Naive thymus-derived CD8-positive, alpha-beta T cell (primary cell): ENCODE measurements at regions not wholly inside any gene's neighbourhood (a gene's known extent, or its start where the extent isn't known, plus 50 kb on each side); places are given as distances from the start of the nearest gene placed in this dataset.

Experiments used
- ATAC-seq, 2 donors: fragments of 150-1000 bp; cut with Tn5 transposase in 1 of 2; sonication (Bioruptor Pico), chemical (Tn5 transposase) in 1 of 2; 1 replicate in 1 of 2; 2 replicates in 1 of 2; pipeline ENCODE4 v1.10.0; 2021; ENCODE audit warnings: mild to moderate bottlenecking in 2 of 2, moderate library complexity in 2 of 2
- POLR2A ChIA-PET: fragments of 350-600 bp; sonication (Branson Sonifier 250); formaldehyde crosslinking; loops from one replicate; lab custom pipeline; 2021; ENCODE audit warnings: antibody characterized with exemption; lab: Charles Lee
- DNase-seq, 10 donors: peaks; one replicate each; pipeline versions ENCODE4 v3.0.0 to v3.0.0-alpha.2; 2020 to 2022
- H3K27ac Mint-ChIP-seq, 10 donors: one replicate each; pipeline ENCODE4 v1.8.0; 2020 to 2022; ENCODE audit warnings: mild to moderate bottlenecking in 10 of 10, mixed read lengths in 10 of 10, moderate library complexity in 4 of 10, inconsistent platforms in 1 of 10
- H3K27me3 Mint-ChIP-seq, 5 donors: one replicate each; pipeline ENCODE4 v1.8.0; 2021 to 2022; ENCODE audit warnings: mixed read lengths in 5 of 5
- H3K36me3 Mint-ChIP-seq, 3 donors: one replicate each; pipeline ENCODE4 v1.8.0; 2020 to 2022; ENCODE audit warnings: mixed read lengths in 3 of 3, mild to moderate bottlenecking in 2 of 3, inconsistent platforms in 1 of 3
- H3K4me1 Mint-ChIP-seq, 4 donors: one replicate each; pipeline ENCODE4 v1.8.0; 2021 to 2022; ENCODE audit warnings: mixed read lengths in 4 of 4
- H3K4me3 Mint-ChIP-seq, 10 donors: one replicate each; pipeline ENCODE4 v1.8.0; 2020 to 2022; ENCODE audit warnings: mild to moderate bottlenecking in 10 of 10, mixed read lengths in 10 of 10, moderate library complexity in 6 of 10, inconsistent platforms in 1 of 10
- H3K9me3 Mint-ChIP-seq, 9 donors: one replicate each; pipeline ENCODE4 v1.8.0; 2020 to 2022; ENCODE audit warnings: mixed read lengths in 9 of 9, mild to moderate bottlenecking in 3 of 9, inconsistent platforms in 1 of 9, moderate library complexity in 1 of 9

GRCh38 chr6:129967427-129967826 is 51.0 kb upstream of the L3MBTL3 start:
- Mint-ChIP-seq H3K27me3 (peaks cover 2 to 22% (median 10%) of the 10 kb centered on the region in 5 donors), H3K4me3 (no peak overlapping the region), H3K4me1 (no peaks in the 10 kb centered on the region), H3K27ac (no peak overlapping the region), H3K36me3 (peaks cover 0 to 6% (median 6%) of the 10 kb centered on the region in 3 donors), H3K9me3 (peaks cover 0 to 7% (median 2%) of the 10 kb centered on the region in 9 donors)
- POLR2A ChIA-PET: no interaction called here
- ATAC-seq (no peak), DNase-seq (no peak)

- Mint-ChIP-seq H3K27ac (no peak overlapping the region), H3K4me1 (no peaks in the 10 kb centered on the region), H3K27me3 (peaks cover 2 to 19% (median 10%) of the 10 kb centered on the region in 5 donors), H3K9me3 (peaks cover 0 to 7% (median 2%) of the 10 kb centered on the region in 9 donors), H3K4me3 (no peak overlapping the region), H3K36me3 (peaks cover 0 to 6% (median 6%) of the 10 kb centered on the region in 3 donors)
- ATAC-seq (no peak), DNase-seq (no peak)
- POLR2A ChIA-PET: no interaction called here
Observed at GRCh38 chr6:129966125-129966524, 52.3 kb upstream of the L3MBTL3 start.

GRCh38 chr6:129965096-129965495 is 53.3 kb upstream of the L3MBTL3 start:
- DNase-seq (no peak), ATAC-seq (no peak)
- Mint-ChIP-seq H3K27ac (no peak overlapping the region), H3K9me3 (peaks cover 0 to 7% (median 2%) of the 10 kb centered on the region in 9 donors), H3K4me1 (no peaks in the 10 kb centered on the region), H3K4me3 (no peak overlapping the region), H3K36me3 (peaks cover 0 to 6% (median 6%) of the 10 kb centered on the region in 3 donors), H3K27me3 (peaks cover 1 to 12% (median 8%) of the 10 kb centered on the region in 5 donors)
- POLR2A ChIA-PET: no interaction called here

- peaks cover 0 to 3% (median 1%) of the 10 kb centered on the region in 3 donors for H3K36me3 Mint-ChIP-seq
- ATAC-seq: no peak
- peaks cover 0 to 12% (median 6%) of the 10 kb centered on the region in 5 donors for H3K27me3 Mint-ChIP-seq
- H3K4me3 Mint-ChIP-seq: no peak overlapping the region
- peaks cover 0 to 5% (median under 1%) of the 10 kb centered on the region in 9 donors for H3K9me3 Mint-ChIP-seq
- H3K4me1 Mint-ChIP-seq: no peaks in the 10 kb centered on the region
- H3K27ac Mint-ChIP-seq: no peak overlapping the region
- DNase-seq: no peak
- POLR2A ChIA-PET: no interaction called here
Observed at GRCh38 chr6:129959358-129959930, 58.9 kb upstream of the L3MBTL3 start.

GRCh38 chr6:129957941-129958898 is 60.2 kb upstream of the L3MBTL3 start:
- H3K9me3 Mint-ChIP-seq: peaks cover 0 to 2% (median 0%) of the 10 kb centered on the region in 9 donors
- POLR2A ChIA-PET: no interaction called here
- no peaks in the 10 kb centered on the region for H3K36me3 Mint-ChIP-seq
- H3K4me1 Mint-ChIP-seq: no peaks in the 10 kb centered on the region
- peaks cover 0 to under 1% (median 0%) of the 10 kb centered on the region in 5 donors for H3K27me3 Mint-ChIP-seq
- no peak overlapping the region for H3K4me3 Mint-ChIP-seq
- no peak overlapping the region for H3K27ac Mint-ChIP-seq
- no peak for ATAC-seq
- DNase-seq: peak in 1 of 10 donors; percentile 63

GRCh38 chr6:129955584-129955983 is 62.8 kb upstream of the L3MBTL3 start:
- no peak for ATAC-seq
- Mint-ChIP-seq H3K27ac (no peak overlapping the region), H3K9me3 (peaks cover 0 to 2% (median 0%) of the 10 kb centered on the region in 9 donors), H3K36me3 (no peaks in the 10 kb centered on the region), H3K4me3 (no peak overlapping the region), H3K27me3 (peaks cover 0 to 2% (median 0%) of the 10 kb centered on the region in 5 donors), H3K4me1 (no peaks in the 10 kb centered on the region)
- POLR2A ChIA-PET: no interaction called here
- no peak for DNase-seq

- H3K36me3 Mint-ChIP-seq: no peaks in the 10 kb centered on the region
- H3K27ac Mint-ChIP-seq: peak overlapping the region in 1 of 10 donors; percentile 24
- DNase-seq (no peak), ATAC-seq (no peak)
- H3K27me3 Mint-ChIP-seq: peaks cover 0 to 2% (median under 1%) of the 10 kb centered on the region in 5 donors
- H3K4me1 Mint-ChIP-seq: no peaks in the 10 kb centered on the region
- POLR2A ChIA-PET: no interaction called here
- H3K4me3 Mint-ChIP-seq: no peak overlapping the region
- peaks cover 0 to 2% (median 0%) of the 10 kb centered on the region in 9 donors for H3K9me3 Mint-ChIP-seq
Observed at GRCh38 chr6:129954749-129955431, 63.5 kb upstream of the L3MBTL3 start.

- Mint-ChIP-seq H3K4me3 (no peak overlapping the region), H3K27me3 (peaks cover 2 to 18% (median 7%) of the 10 kb centered on the region in 5 donors), H3K4me1 (no peaks in the 10 kb centered on the region), H3K27ac (no peak overlapping the region), H3K36me3 (no peaks in the 10 kb centered on the region), H3K9me3 (no peaks in the 10 kb centered on the region)
- POLR2A ChIA-PET: no interaction called here
- ATAC-seq (no peak), DNase-seq (no peak)
Observed at GRCh38 chr6:129947797-129948196, 70.6 kb upstream of the L3MBTL3 start.

- no peaks in the 10 kb centered on the region for H3K36me3 Mint-ChIP-seq
- no peak for DNase-seq
- no peaks in the 10 kb centered on the region for H3K9me3 Mint-ChIP-seq
- ATAC-seq: no peak
- no peak overlapping the region for H3K27ac Mint-ChIP-seq
- H3K4me1 Mint-ChIP-seq: no peaks in the 10 kb centered on the region
- H3K27me3 Mint-ChIP-seq: peaks cover 0 to 18% (median 7%) of the 10 kb centered on the region in 5 donors
- no peak overlapping the region for H3K4me3 Mint-ChIP-seq
- POLR2A ChIA-PET: no interaction called here
Observed at GRCh38 chr6:129946439-129947140, 71.8 kb upstream of the L3MBTL3 start.

GRCh38 chr6:129943637-129944271 is 74.6 kb upstream of the L3MBTL3 start:
- peaks cover 2 to 28% (median 10%) of the 10 kb centered on the region in 5 donors for H3K27me3 Mint-ChIP-seq
- no peak overlapping the region for H3K4me3 Mint-ChIP-seq
- ATAC-seq (no peak), DNase-seq (no peak)
- POLR2A ChIA-PET: no interaction called here
- no peaks in the 10 kb centered on the region for H3K4me1 Mint-ChIP-seq
- H3K36me3 Mint-ChIP-seq: no peaks in the 10 kb centered on the region
- H3K9me3 Mint-ChIP-seq: no peaks in the 10 kb centered on the region
- H3K27ac Mint-ChIP-seq: no peak overlapping the region

- ATAC-seq (no peak), DNase-seq (no peak)
- POLR2A ChIA-PET: no interaction called here
- Mint-ChIP-seq H3K9me3 (no peaks in the 10 kb centered on the region), H3K4me3 (no peak overlapping the region), H3K27ac (no peak overlapping the region), H3K36me3 (no peaks in the 10 kb centered on the region), H3K27me3 (peaks cover 10 to 25% (median 19%) of the 10 kb centered on the region in 5 donors), H3K4me1 (no peaks in the 10 kb centered on the region)
Observed at GRCh38 chr6:129940454-129941195, 77.8 kb upstream of the L3MBTL3 start.
